Endothelial cell of umbilical vein (primary cell): ENCODE measurements at regions not wholly inside any gene's neighbourhood (a gene's known extent, or its start where the extent isn't known, plus 50 kb on each side); places are given as distances from the start of the nearest gene placed in this dataset.

Experiments
- BruUV-seq: library from RNA; stranded (reverse); fragments of 400-500 nt; replicated peaks from 2 replicates; lab custom pipeline; 2021; lab: Mats Ljungman, UMichigan
- CTCF ChIA-PET: fragments of 300-600, 350-600 bp; sonication (Branson Sonifier 250); formaldehyde crosslinking; loops from one replicate; lab custom pipeline; 2021; ENCODE audit warnings: antibody characterized with exemption, inconsistent platforms; lab: Charles Lee
- POLR2A ChIA-PET: fragments of 300-600, 350-600 bp; sonication (Branson Sonifier 250); formaldehyde crosslinking; loops from one replicate; lab custom pipeline; 2021; ENCODE audit warnings: antibody characterized with exemption, inconsistent platforms; lab: Charles Lee
- DNase-seq: peaks from one replicate; pipeline ENCODE4 v3.0.0-alpha.2; 2011; ENCODE audit warnings: low read depth, low spot score
- FAIRE-seq: peaks from 2 replicates; lab custom pipeline; 2011; peaks lifted over from hg19 to GRCh38; lab: Jason Lieb, UNC
- H2AFZ ChIP-seq: 2 replicates; pipeline ENCODE4 v1.6.0; 2012; ENCODE audit warnings: low read depth, low read length, control low read depth, inconsistent platforms
- H3K27ac ChIP-seq: 2 replicates; pipeline ENCODE4 v1.5.1; 2011; ENCODE audit warnings: low read depth, mild to moderate bottlenecking, control low read depth, low read length, moderate library complexity; ENCODE audit not compliant: insufficient read depth
- H3K27me3 ChIP-seq, 2 experiments: 2 replicates each; pipeline versions ENCODE4 v1.6.0 to v1.6.1; 2011; ENCODE audit warnings: low read length in 2 of 2, mixed read lengths in 1 of 2; ENCODE audit not compliant: control insufficient read depth in 2 of 2, insufficient read depth in 2 of 2
- H3K36me3 ChIP-seq, 2 experiments: 2 replicates in 1 of 2; 3 replicates in 1 of 2; pipeline ENCODE4 v1.5.1; 2011; ENCODE audit warnings: low read length in 2 of 2, mild to moderate bottlenecking in 1 of 2, moderate library complexity in 1 of 2; ENCODE audit not compliant: control insufficient read depth in 2 of 2, insufficient read depth in 2 of 2; ENCODE audit errors: extremely low read depth in 1 of 2
- H3K4me1 ChIP-seq: 3 replicates; pipeline ENCODE4 v1.5.1; 2011; ENCODE audit warnings: mild to moderate bottlenecking, low read length; ENCODE audit not compliant: control insufficient read depth, insufficient read depth; ENCODE audit errors: extremely low read depth
- H3K4me2 ChIP-seq: 2 replicates; pipeline ENCODE4 v1.6.1; 2011; ENCODE audit warnings: low read length, control low read depth, mixed read lengths; ENCODE audit not compliant: insufficient read depth
- H3K4me3 ChIP-seq, 3 experiments: fragments of 200-600 bp in 1 of 3; sonication (generic), shearing (Covaris generic) in 1 of 3; replicated peaks in 1 of 3; 2 replicates each; pipeline ENCODE4 v1.5.1; 2011 to 2016; ENCODE audit warnings: control low read depth in 3 of 3, low read length in 3 of 3, mild to moderate bottlenecking in 2 of 3, inconsistent platforms in 1 of 3, low read depth in 1 of 3, moderate library complexity in 1 of 3; ENCODE audit not compliant: insufficient read depth in 1 of 3
- H3K79me2 ChIP-seq: 2 replicates; pipeline ENCODE4 v1.6.0; 2012; ENCODE audit warnings: low read length, inconsistent platforms; ENCODE audit not compliant: control insufficient read depth, insufficient read depth
- H3K9ac ChIP-seq: replicated peaks from 2 replicates; pipeline ENCODE3; 2011; ENCODE audit warnings: low read length, control low read depth; ENCODE audit not compliant: insufficient read depth; ENCODE audit errors: extremely low read depth
- H3K9me1 ChIP-seq: replicated peaks from 3 replicates; pipeline ENCODE4 v1.6.0; 2011; ENCODE audit warnings: mild to moderate bottlenecking, low read length; ENCODE audit not compliant: control insufficient read depth, insufficient read depth; ENCODE audit errors: extremely low read depth
- H3K9me3 ChIP-seq: replicated peaks from 2 replicates; pipeline ENCODE4 v1.5.1; 2012; ENCODE audit warnings: low read length, inconsistent platforms; ENCODE audit not compliant: control insufficient read depth, insufficient read depth
- H4K20me1 ChIP-seq: replicated peaks from 2 replicates; pipeline ENCODE3; 2011; ENCODE audit warnings: mild to moderate bottlenecking, low read length; ENCODE audit not compliant: control insufficient read depth, insufficient read depth; ENCODE audit errors: extremely low read depth
- CTCF ChIP-seq, 2 donors: IDR thresholded peaks; 1 replicate in 1 of 2; 2 replicates in 1 of 2; pipeline ENCODE4 v1.5.1; 2011; ENCODE audit warnings: low read length in 2 of 2, mild to moderate bottlenecking in 2 of 2, moderate library complexity in 2 of 2, control low read depth in 1 of 2, inconsistent platforms in 1 of 2, low read depth in 1 of 2; ENCODE audit not compliant: insufficient read depth in 1 of 2; ENCODE audit errors: extremely low read depth in 1 of 2
- EZH2 ChIP-seq: IDR thresholded peaks from 2 replicates; pipeline ENCODE4 v1.6.1; 2012; ENCODE audit warnings: borderline replicate concordance, low read depth, mild to moderate bottlenecking, moderate library complexity, low read length, inconsistent platforms; ENCODE audit not compliant: severe bottlenecking
- FOS ChIP-seq: IDR thresholded peaks from 2 replicates; pipeline ENCODE4 v1.6.1; 2011; ENCODE audit warnings: mild to moderate bottlenecking, low read length, moderate library complexity, borderline replicate concordance; ENCODE audit not compliant: insufficient read depth
- POLR2A ChIP-seq: IDR thresholded peaks from 2 replicates; pipeline ENCODE4 v1.6.1; 2012; ENCODE audit warnings: low read depth, mild to moderate bottlenecking, control low read depth, low read length
- POLR2AphosphoS5 ChIP-seq: IDR thresholded peaks from 2 replicates; pipeline ENCODE4 v1.6.1; 2012; ENCODE audit warnings: low read depth, mild to moderate bottlenecking, control low read depth, low read length, moderate library complexity; ENCODE audit not compliant: insufficient read depth
- dilution Hi-C: fragments of 300-500 bp; cut with MboI; formaldehyde crosslinking; loops from one replicate; pipeline ENCODE4 v1.15.0; 2019; ENCODE audit warnings: low sequenced_read_pairs; ENCODE audit not compliant: extremely low pct_ligation_motif_present
- intact Hi-C: fragments of 100-400 bp; cut with micrococcal nuclease; formaldehyde crosslinking; loops from one replicate; pipeline ENCODE4 v1.10.0; 2022
- TF ChIP-seq, protein P1 (sequence below): IDR thresholded peaks from 2 replicates; pipeline ENCODE4 v1.6.1; 2011; ENCODE audit not compliant: insufficient read depth, insufficient read length

GRCh38 chr2:211138551-211138950 is 582.2 kb downstream of the CPS1 start:
- Histone ChIP-seq H4K20me1 (no peaks in the 10 kb centered on the region), H2AFZ (no peak overlapping the region), H3K79me2 (no peaks in the 10 kb centered on the region), H3K36me3 (no peaks in the 10 kb centered on the region), H3K4me3 (no peak overlapping the region), H3K4me2 (no peak overlapping the region), H3K27me3 (no peaks in the 10 kb centered on the region), H3K27ac (no peak overlapping the region), H3K4me1 (no peaks in the 10 kb centered on the region), H3K9me1 (no peaks in the 10 kb centered on the region), H3K9ac (no peak overlapping the region), H3K9me3 (no peaks in the 10 kb centered on the region)
- ChIA-PET CTCF (no interaction called here), POLR2A (no interaction called here)
- TF ChIP-seq POLR2A (no peak), POLR2AphosphoS5 (no peak)
- BruUV-seq: no TSS peak
- intact Hi-C loops: no loop called here
- dilution Hi-C loops: no loop called here
- no peak for DNase-seq
- no peak for FAIRE-seq

DNA sequence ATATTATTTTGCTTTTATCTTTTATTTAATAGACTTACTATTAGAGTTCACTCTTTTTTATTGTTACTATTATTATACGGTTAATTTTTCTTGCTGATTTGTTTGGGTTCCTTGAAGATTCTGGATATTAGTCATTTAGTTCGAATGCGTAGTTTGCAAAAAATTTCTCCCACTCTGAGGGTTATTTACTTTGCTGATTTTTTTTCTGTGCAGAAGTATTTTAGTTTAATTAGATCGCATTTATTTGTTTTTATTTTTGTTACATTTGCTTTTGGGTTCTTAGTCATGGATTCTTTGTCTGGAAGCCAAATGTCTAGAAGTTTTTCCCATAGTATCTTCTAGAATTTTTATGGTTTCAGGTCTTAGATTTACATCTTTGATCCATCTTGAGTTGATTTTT is 585.2 kb downstream of the CPS1 start:
- intact Hi-C loops: no loop called here
- no peak for FAIRE-seq
- no peak overlapping the region for H3K4me2 ChIP-seq
- no peak for DNase-seq
- H3K9ac ChIP-seq: no peak overlapping the region
- CTCF ChIA-PET: interaction anchor here (0.8 kb wide), 1 partner anchor 56 kb away, joined by 3 read pairs; no protein-coding TSS in a partner anchor
- H3K9me1 ChIP-seq: no peaks in the 10 kb centered on the region
- no peaks in the 10 kb centered on the region for H3K9me3 ChIP-seq
- TF ChIP-seq, protein P1, sequence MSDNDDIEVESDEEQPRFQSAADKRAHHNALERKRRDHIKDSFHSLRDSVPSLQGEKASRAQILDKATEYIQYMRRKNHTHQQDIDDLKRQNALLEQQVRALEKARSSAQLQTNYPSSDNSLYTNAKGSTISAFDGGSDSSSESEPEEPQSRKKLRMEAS: no peak
- TF ChIP-seq EZH2 (no peak), FOS (no peak), POLR2AphosphoS5 (no peak), CTCF (IDR thresholded peaks at IDR 0.05; ENCODE audit: extremely low read depth in 1 of 2, insufficient read depth in 1 of 2, low read depth in 1 of 2, low read length in 2 of 2) (no peak)
- no peaks in the 10 kb centered on the region for H4K20me1 ChIP-seq
- H3K27me3 ChIP-seq: no peaks in the 10 kb centered on the region
- no peak overlapping the region for H2AFZ ChIP-seq
- no peak overlapping the region for H3K27ac ChIP-seq
- H3K79me2 ChIP-seq: no peaks in the 10 kb centered on the region
- peaks cover 2% of the 10 kb centered on the region for H3K4me1 ChIP-seq
- H3K4me3 ChIP-seq: no peak overlapping the region
- no peaks in the 10 kb centered on the region for H3K36me3 ChIP-seq
- dilution Hi-C loops: no loop called here
- POLR2A ChIA-PET: no interaction called here
- BruUV-seq: no TSS peak
